Heart right ventricle (tissue), 16 donors: ENCODE measurements at regions not wholly inside any gene's neighbourhood (a gene's known extent, or its start where the extent isn't known, plus 50 kb on each side); places are given as distances from the start of the nearest gene placed in this dataset.

ENCODE experiments used
- ATAC-seq, 8 donors: fragments of 200-7000 bp; cut with Tn5 transposase; one replicate each; pipeline ENCODE4 v1.9.1; 2020; ENCODE audit warnings: mild to moderate bottlenecking in 8 of 8, moderate library complexity in 8 of 8, moderate number of reproducible peaks in 1 of 8
- DNase-seq, 2 donors: peaks; one replicate each; pipeline ENCODE4 v3.0.0-alpha.2; 2020
- H3K27ac ChIP-seq, 10 donors: fragments of 200-600 bp; sonication (generic) in 2 of 10; one replicate each; pipeline versions ENCODE4 v1.5.0 to v1.8.0; 2020 to 2022; ENCODE audit warnings: mild to moderate bottlenecking in 3 of 10
- H3K27me3 ChIP-seq, 7 donors: fragments of 200-600 bp; one replicate each; pipeline ENCODE4 v1.8.0; 2021 to 2022; ENCODE audit warnings: mild to moderate bottlenecking in 2 of 7
- H3K36me3 ChIP-seq, 9 donors: fragments of 200-600 bp; sonication (generic) in 1 of 9; one replicate each; pipeline versions ENCODE4 v1.5.0 to v1.8.0; 2020 to 2022; ENCODE audit warnings: mild to moderate bottlenecking in 2 of 9
- H3K4me1 ChIP-seq, 9 donors: fragments of 200-600 bp; sonication (generic) in 1 of 9; one replicate each; pipeline versions ENCODE4 v1.5.0 to v1.8.0; 2020 to 2022; ENCODE audit warnings: mild to moderate bottlenecking in 4 of 9
- H3K4me3 ChIP-seq, 10 donors: fragments of 200-600 bp; sonication (generic) in 2 of 10; one replicate each; pipeline versions ENCODE4 v1.5.0 to v1.8.0; 2020 to 2022; ENCODE audit warnings: mild to moderate bottlenecking in 7 of 10, moderate library complexity in 2 of 10
- H3K9me3 ChIP-seq, 11 donors: fragments of 200-600 bp in 10 of 11; sonication (generic) in 2 of 11; one replicate each; pipeline versions ENCODE4 v1.5.0 to v1.8.0; 2013 to 2022; ENCODE audit warnings: mild to moderate bottlenecking in 2 of 11, control low read depth in 1 of 11, moderate library complexity in 1 of 11
- WGBS, 2 donors: extraction: QIAGEN DNeasy Blood & Tissue Kit; methylation state at CpG; one replicate each; pipeline ENCODE4 v1.1.7; 2013; ENCODE audit warnings: inconsistent platforms in 1 of 2; 5-methylcytosine and 5-hydroxymethylcytosine counted together
- intact Hi-C, 10 donors: fragments of 100-400 bp; cut with DNase I; formaldehyde crosslinking; loops; one replicate each; pipeline versions ENCODE4 v1.11.1 to v1.14.2; 2022
- TF ChIP-seq, protein P1 (sequence below), 9 donors: fragments of 200-600 bp; sonication (generic) in 2 of 9; IDR thresholded peaks; one replicate each; pipeline versions ENCODE4 v1.5.0 to v1.8.0; 2021 to 2022; ENCODE audit warnings: antibody characterized with exemption in 9 of 9, mild to moderate bottlenecking in 5 of 9, moderate library complexity in 1 of 9
- donor health status: Arrhythmogenic right ventricular cardiomyopathy.
- donor health status: ischemic (EF 13 %, LVEDD 7.1; RV severe dilation, severe dysfunction).
- donor health status: healthy with polysubstance abuse.
- donor health status: DM: no; HTN: yes; CAD: no.
- donor health status: DM: no; HTN: no; CAD: no.
- donor health status: ischemic (EF 25% LVEDD 6.9; RV normal size, moderate dysfunction).
- donor health status: ischemic (EF 25% LVEDD 5.7; RV mildly dilated, moderate dysfunction).
- donor health status: healthy.
- donor health status: DM: yes; HTN: yes; CAD: no.
- donor health status: Ischemic cardiomyopathy.
- donor health status: ischemic (EF 35%, LVEDD 5.7; RV mildly dilated, moderate dysfunction).
- donor health status: nonischemic (EF 11% LVEDD 7.7; RV severe dilation, severe dysfunction).
- donor health status: DM: yes; HTN: yes; CAD: no.
- donor health status: PGD.
- donor health status: ischemic (EF 29% LVEDD 5.4; RV normal size, mild dysfunction).
- donor health status: nonischemic (EF 23%, LVEDD 6.1; RV moderate dilation, normal function).

- Histone ChIP-seq H3K27ac (no peak overlapping the region), H3K9me3 (peaks cover 0 to 30% (median 8%) of the 10 kb centered on the region in 11 donors), H3K4me1 (peaks cover 0 to 7% (median 0%) of the 10 kb centered on the region in 9 donors), H3K36me3 (no peaks in the 10 kb centered on the region), H3K4me3 (no peak overlapping the region), H3K27me3 (no peaks in the 10 kb centered on the region)
- TF ChIP-seq, protein P1, sequence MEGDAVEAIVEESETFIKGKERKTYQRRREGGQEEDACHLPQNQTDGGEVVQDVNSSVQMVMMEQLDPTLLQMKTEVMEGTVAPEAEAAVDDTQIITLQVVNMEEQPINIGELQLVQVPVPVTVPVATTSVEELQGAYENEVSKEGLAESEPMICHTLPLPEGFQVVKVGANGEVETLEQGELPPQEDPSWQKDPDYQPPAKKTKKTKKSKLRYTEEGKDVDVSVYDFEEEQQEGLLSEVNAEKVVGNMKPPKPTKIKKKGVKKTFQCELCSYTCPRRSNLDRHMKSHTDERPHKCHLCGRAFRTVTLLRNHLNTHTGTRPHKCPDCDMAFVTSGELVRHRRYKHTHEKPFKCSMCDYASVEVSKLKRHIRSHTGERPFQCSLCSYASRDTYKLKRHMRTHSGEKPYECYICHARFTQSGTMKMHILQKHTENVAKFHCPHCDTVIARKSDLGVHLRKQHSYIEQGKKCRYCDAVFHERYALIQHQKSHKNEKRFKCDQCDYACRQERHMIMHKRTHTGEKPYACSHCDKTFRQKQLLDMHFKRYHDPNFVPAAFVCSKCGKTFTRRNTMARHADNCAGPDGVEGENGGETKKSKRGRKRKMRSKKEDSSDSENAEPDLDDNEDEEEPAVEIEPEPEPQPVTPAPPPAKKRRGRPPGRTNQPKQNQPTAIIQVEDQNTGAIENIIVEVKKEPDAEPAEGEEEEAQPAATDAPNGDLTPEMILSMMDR (IDR thresholded peaks at IDR 0.05): no peak
- ATAC-seq (no peak), DNase-seq (no peak)
- 95% methylated on average over 9 of the region's 9 CpGs for WGBS, 2 donors
- intact Hi-C loops: no loop called here
Measured at GRCh38 chr2:8563814-8564474, 117.9 kb upstream of the ID2 start.

GRCh38 chr2:8564475-8564874 lies 117.4 kb upstream of the ID2 start:
- ATAC-seq (no peak), DNase-seq (no peak)
- intact Hi-C loops: no loop called here
- Histone ChIP-seq H3K9me3 (peaks cover 0 to 24% (median 3%) of the 10 kb centered on the region in 11 donors), H3K27me3 (no peaks in the 10 kb centered on the region), H3K27ac (no peak overlapping the region), H3K36me3 (no peaks in the 10 kb centered on the region), H3K4me3 (no peak overlapping the region), H3K4me1 (peaks cover 0 to 7% (median 0%) of the 10 kb centered on the region in 9 donors)
- TF ChIP-seq, protein P1 (IDR thresholded peaks at IDR 0.05): no peak
- WGBS, 2 donors: 98% methylated on average over 9 of the region's 9 CpGs

DNA sequence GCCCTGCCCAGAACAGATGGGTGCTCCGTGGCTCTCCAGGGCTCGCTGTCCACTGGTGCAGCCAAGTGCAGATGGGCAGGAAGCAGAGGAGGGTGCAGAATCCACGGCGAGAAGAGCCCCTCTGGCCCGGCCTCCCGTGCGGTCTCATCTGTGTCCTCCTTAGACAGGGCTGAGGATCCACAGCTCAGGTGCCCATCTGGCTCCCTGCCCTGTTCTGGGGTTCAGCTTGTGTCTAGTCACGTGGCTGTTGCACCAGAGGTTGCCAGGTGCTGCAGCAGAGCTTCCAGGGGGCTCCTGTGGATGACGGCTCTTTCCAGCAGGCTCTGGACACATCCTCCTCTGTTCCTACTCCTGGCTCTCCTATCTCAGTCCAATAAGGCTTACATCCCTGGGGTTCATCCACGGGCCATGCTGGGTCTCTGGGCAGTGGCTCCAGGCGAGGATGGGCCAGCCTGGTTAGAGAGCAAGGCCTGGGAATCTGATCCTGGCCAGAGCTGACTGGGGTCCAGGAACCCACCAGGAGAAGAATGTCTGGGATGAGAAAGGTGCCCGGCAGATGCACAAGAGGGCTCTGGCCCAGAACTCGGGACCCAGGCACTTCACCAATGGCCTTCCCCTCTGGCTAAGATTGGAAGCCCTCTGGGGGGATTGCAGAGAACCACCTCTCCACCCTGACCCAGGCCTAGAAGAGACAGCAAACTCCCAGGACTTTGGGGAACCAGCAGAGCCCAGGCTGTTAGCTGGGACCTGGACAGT lies 116.3 kb upstream of the ID2 start:
- Histone ChIP-seq H3K4me3 (no peak overlapping the region), H3K27ac (no peak overlapping the region), H3K4me1 (peaks cover 0 to 7% (median 0%) of the 10 kb centered on the region in 9 donors), H3K36me3 (no peaks in the 10 kb centered on the region), H3K27me3 (no peaks in the 10 kb centered on the region), H3K9me3 (peaks cover 0 to 13% (median 0%) of the 10 kb centered on the region in 11 donors)
- no peak for DNase-seq
- TF ChIP-seq, protein P1 (IDR thresholded peaks at IDR 0.05): no peak
- 90 to 93% methylated on average over 13 of the region's 13 CpGs for WGBS, 2 donors
- no peak for ATAC-seq
- intact Hi-C loops: no loop called here

GRCh38 chr2:8566155-8566670 lies 115.6 kb upstream of the ID2 start:
- no peak overlapping the region for H3K4me3 ChIP-seq
- H3K4me1 ChIP-seq: peaks cover 0 to 7% (median 0%) of the 10 kb centered on the region in 9 donors
- 90 to 92% methylated on average over 4 of the region's 4 CpGs for WGBS, 2 donors
- peaks cover 0 to 9% (median 0%) of the 10 kb centered on the region in 11 donors for H3K9me3 ChIP-seq
- H3K36me3 ChIP-seq: no peaks in the 10 kb centered on the region
- TF ChIP-seq, protein P1 (IDR thresholded peaks at IDR 0.05): no peak
- ATAC-seq: no peak
- intact Hi-C loops: no loop called here
- no peaks in the 10 kb centered on the region for H3K27me3 ChIP-seq
- DNase-seq: no peak
- H3K27ac ChIP-seq: no peak overlapping the region
